ENCODE measurements at regions not wholly inside any gene's neighbourhood (a gene's known extent, or its start where the extent isn't known, plus 50 kb on each side); places are given as distances from the start of the nearest gene placed in this dataset.
A peak's percentile ranks its signal among the peaks of the same experiment; 100 is the strongest.
"Not testable (repeated sequence)": the region's sequence is repeated elsewhere in the genome, so short reads cannot be mapped to it uniquely, and the experiment has no call there.

DNA sequence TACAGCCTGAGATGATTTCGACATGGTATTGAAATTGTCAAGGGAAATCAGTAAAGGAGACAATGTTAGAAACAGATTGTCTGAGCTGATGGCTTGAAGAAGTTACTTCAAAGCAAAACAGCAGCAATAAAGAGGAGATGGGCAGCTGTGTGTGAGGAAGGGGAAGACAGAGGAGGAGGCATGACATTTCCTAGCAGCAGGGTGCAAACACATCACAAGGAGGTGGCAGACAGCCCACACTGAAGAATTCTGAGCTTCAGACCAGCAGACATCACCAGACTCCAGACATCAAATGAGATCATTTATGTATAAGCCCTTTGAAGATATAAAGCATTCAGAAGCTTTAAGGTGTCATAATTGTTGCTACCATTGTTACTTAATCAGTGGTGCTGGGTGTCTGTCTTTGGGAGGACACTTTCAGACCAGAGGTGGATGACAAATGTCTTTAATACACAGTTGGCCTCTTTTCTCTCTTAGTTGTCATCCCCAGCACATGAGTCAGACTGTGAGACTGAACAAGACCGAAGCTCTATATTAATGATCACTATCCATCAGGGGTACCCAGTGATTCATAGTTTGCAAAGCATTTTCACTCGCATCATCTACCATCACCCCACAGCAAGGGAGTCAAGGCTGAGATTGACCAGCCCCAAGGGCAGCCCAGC, 203.9 kb downstream of the MINAR1 start:
- no peak for DNase-seq (ENCODE audit: low read depth)
- TF ChIP-seq, protein P1, sequence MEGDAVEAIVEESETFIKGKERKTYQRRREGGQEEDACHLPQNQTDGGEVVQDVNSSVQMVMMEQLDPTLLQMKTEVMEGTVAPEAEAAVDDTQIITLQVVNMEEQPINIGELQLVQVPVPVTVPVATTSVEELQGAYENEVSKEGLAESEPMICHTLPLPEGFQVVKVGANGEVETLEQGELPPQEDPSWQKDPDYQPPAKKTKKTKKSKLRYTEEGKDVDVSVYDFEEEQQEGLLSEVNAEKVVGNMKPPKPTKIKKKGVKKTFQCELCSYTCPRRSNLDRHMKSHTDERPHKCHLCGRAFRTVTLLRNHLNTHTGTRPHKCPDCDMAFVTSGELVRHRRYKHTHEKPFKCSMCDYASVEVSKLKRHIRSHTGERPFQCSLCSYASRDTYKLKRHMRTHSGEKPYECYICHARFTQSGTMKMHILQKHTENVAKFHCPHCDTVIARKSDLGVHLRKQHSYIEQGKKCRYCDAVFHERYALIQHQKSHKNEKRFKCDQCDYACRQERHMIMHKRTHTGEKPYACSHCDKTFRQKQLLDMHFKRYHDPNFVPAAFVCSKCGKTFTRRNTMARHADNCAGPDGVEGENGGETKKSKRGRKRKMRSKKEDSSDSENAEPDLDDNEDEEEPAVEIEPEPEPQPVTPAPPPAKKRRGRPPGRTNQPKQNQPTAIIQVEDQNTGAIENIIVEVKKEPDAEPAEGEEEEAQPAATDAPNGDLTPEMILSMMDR (conservative IDR thresholded peaks at IDR 0.05; ENCODE audit: low read depth, low read length): no peak
- H3K4me3 ChIP-seq (ENCODE audit: low read depth, low read length): no peak overlapping the region

GRCh38 chr15:79640206-79640605, 208.1 kb downstream of the MINAR1 start:
- TF ChIP-seq, protein P1 (conservative IDR thresholded peaks at IDR 0.05; ENCODE audit: low read depth, low read length): no peak
- no peak overlapping the region for H3K4me3 ChIP-seq (ENCODE audit: low read depth, low read length)
- DNase-seq (ENCODE audit: low read depth): peak; percentile 83

DNA sequence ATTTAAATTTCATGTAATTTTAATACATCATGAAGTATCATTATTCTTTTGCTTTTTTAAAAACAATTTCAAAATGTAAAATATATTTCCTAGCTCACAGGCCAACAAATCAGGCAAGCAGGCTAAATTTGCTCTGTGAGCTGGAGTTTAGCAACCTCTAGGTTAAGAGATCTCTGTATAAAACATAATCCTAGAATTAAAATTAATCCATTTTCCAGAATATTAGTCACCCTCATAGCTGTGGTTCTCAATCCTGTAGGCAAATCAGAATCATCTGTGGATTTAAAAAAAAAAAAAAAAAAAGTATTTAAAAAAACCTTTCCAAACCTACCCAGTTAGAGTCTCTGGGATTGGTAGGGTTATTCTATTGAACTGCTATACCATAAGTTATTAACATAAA, 209.7 kb downstream of the MINAR1 start:
- no peak for DNase-seq (ENCODE audit: low read depth)
- no peak overlapping the region for H3K4me3 ChIP-seq (ENCODE audit: low read depth, low read length)
- TF ChIP-seq, protein P1 (conservative IDR thresholded peaks at IDR 0.05; ENCODE audit: low read depth, low read length): no peak

GRCh38 chr15:79643393-79643792, 211.3 kb downstream of the MINAR1 start:
- TF ChIP-seq, protein P1 (conservative IDR thresholded peaks at IDR 0.05; ENCODE audit: low read depth, low read length): no peak
- DNase-seq (ENCODE audit: low read depth): no peak
- no peak overlapping the region for H3K4me3 ChIP-seq (ENCODE audit: low read depth, low read length)

GRCh38 chr15:79644091-79644490, 212.0 kb downstream of the MINAR1 start:
- no peak for DNase-seq (ENCODE audit: low read depth)
- TF ChIP-seq, protein P1 (conservative IDR thresholded peaks at IDR 0.05; ENCODE audit: low read depth, low read length): no peak
- H3K4me3 ChIP-seq (ENCODE audit: low read depth, low read length): no peak overlapping the region

- DNase-seq (ENCODE audit: low read depth); H3K4me3 ChIP-seq (ENCODE audit: low read depth, low read length): not testable (repeated sequence)
Measured at GRCh38 chr15:79652972-79653371, 220.8 kb downstream of the MINAR1 start.

- TF ChIP-seq, protein P1 (conservative IDR thresholded peaks at IDR 0.05; ENCODE audit: low read depth, low read length): no peak
- no peak overlapping the region for H3K4me3 ChIP-seq (ENCODE audit: low read depth, low read length)
- DNase-seq (ENCODE audit: low read depth): no peak
Measured at GRCh38 chr15:79653533-79653932, 221.4 kb downstream of the MINAR1 start.
